ENCODE measurements at regions not wholly inside any gene's neighbourhood (a gene's known extent, or its start where the extent isn't known, plus 50 kb on each side); places are given as distances from the start of the nearest gene placed in this dataset.

- H3K27me3 ChIP-seq (ENCODE audit: control insufficient read depth, insufficient read depth, low read length): no peaks in the 10 kb centered on the region; the same call in 1 of the 2 replicates
- no peak overlapping the region for H3K4me3 ChIP-seq (ENCODE audit: low read depth in 2 of 2, low read length in 2 of 2)
- DNase-seq (ENCODE audit: low read depth, low spot score): no peak
- in situ Hi-C loops (cut with HindIII; ENCODE audit: low pct_unique_long_range_greater_than_20kb, low sequenced_read_pairs): no loop called here
- no peak for ATAC-seq
- ChIA-PET POLR2A (no interaction called here), CTCF (no interaction called here)
- BruUV-seq (replicated peaks): no TSS peak
- H3K4me1 ChIP-seq (ENCODE audit: control insufficient read depth, insufficient read depth, low read length): no peaks in the 10 kb centered on the region
- intact Hi-C loops (cut with micrococcal nuclease; ENCODE audit: unreplicated experiment): no loop called here
- TF ChIP-seq REST (IDR thresholded peaks at IDR 0.05; ENCODE audit: insufficient read depth in 1 of 2, low read depth in 2 of 2, low read length in 1 of 2) (no peak), SIN3A (IDR thresholded peaks at IDR 0.05; ENCODE audit: borderline replicate concordance, insufficient read depth, low read depth, low read length) (no peak), POLR2AphosphoS5 (IDR thresholded peaks at IDR 0.05; ENCODE audit: low read depth, low read length) (no peak), TCF7L2 (IDR thresholded peaks at IDR 0.05; ENCODE audit: low read depth, low read length) (no peak), CTCF (IDR thresholded peaks at IDR 0.05) (no peak)
- H3K27ac ChIP-seq (ENCODE audit: low read length): no peak overlapping the region
- no peaks in the 10 kb centered on the region for H3K9me3 ChIP-seq (ENCODE audit: control insufficient read depth, insufficient read depth, low read depth, low read length)
- H3K36me3 ChIP-seq (ENCODE audit: control insufficient read depth, insufficient read depth, low read length): no peaks in the 10 kb centered on the region
These were observed 208.4 kb downstream of the BRD1 start for GRCh38 chr22:49619301-49619700.

- in situ Hi-C loops (cut with HindIII; ENCODE audit: low pct_unique_long_range_greater_than_20kb, low sequenced_read_pairs) (no loop called here), intact Hi-C loops (cut with micrococcal nuclease; ENCODE audit: unreplicated experiment) (no loop called here)
- H3K36me3 ChIP-seq (ENCODE audit: control insufficient read depth, insufficient read depth, low read length): no peaks in the 10 kb centered on the region
- no peak for TF ChIP-seq POLR2AphosphoS5 (IDR thresholded peaks at IDR 0.05; ENCODE audit: low read depth, low read length)
- TF ChIP-seq TCF7L2 (IDR thresholded peaks at IDR 0.05; ENCODE audit: low read depth, low read length): no peak
- H3K4me1 ChIP-seq (ENCODE audit: control insufficient read depth, insufficient read depth, low read length): no peaks in the 10 kb centered on the region
- no peak for DNase-seq (ENCODE audit: low read depth, low spot score)
- no peaks in the 10 kb centered on the region; the same call in 1 of the 2 replicates for H3K27me3 ChIP-seq (ENCODE audit: control insufficient read depth, insufficient read depth, low read length)
- no peak overlapping the region for H3K27ac ChIP-seq (ENCODE audit: low read length)
- ATAC-seq: no peak
- H3K9me3 ChIP-seq (ENCODE audit: control insufficient read depth, insufficient read depth, low read depth, low read length): no peaks in the 10 kb centered on the region
- no peak overlapping the region for H3K4me3 ChIP-seq (ENCODE audit: low read depth in 2 of 2, low read length in 2 of 2)
- ChIA-PET CTCF (no interaction called here), POLR2A (no interaction called here)
- no TSS peak for BruUV-seq (replicated peaks)
These were observed 209.1 kb downstream of the BRD1 start for GRCh38 chr22:49618677-49618953.

GRCh38 chr22:49617866-49618676, 209.6 kb downstream of the BRD1 start:
- CTCF ChIA-PET: no interaction called here
- Histone ChIP-seq H3K9me3 (ENCODE audit: control insufficient read depth, insufficient read depth, low read depth, low read length) (no peaks in the 10 kb centered on the region), H3K27ac (ENCODE audit: low read length) (no peak overlapping the region), H3K4me1 (ENCODE audit: control insufficient read depth, insufficient read depth, low read length) (no peaks in the 10 kb centered on the region), H3K4me3 (ENCODE audit: low read depth in 2 of 2, low read length in 2 of 2) (no peak overlapping the region), H3K36me3 (ENCODE audit: control insufficient read depth, insufficient read depth, low read length) (no peaks in the 10 kb centered on the region), H3K27me3 (ENCODE audit: control insufficient read depth, insufficient read depth, low read length) (no peaks in the 10 kb centered on the region; the same call in 1 of the 2 replicates)
- in situ Hi-C loops (cut with HindIII; ENCODE audit: low pct_unique_long_range_greater_than_20kb, low sequenced_read_pairs): no loop called here
- DNase-seq (ENCODE audit: low read depth, low spot score): no peak
- TF ChIP-seq POLR2AphosphoS5 (IDR thresholded peaks at IDR 0.05; ENCODE audit: low read depth, low read length): no peak
- TF ChIP-seq TCF7L2 (IDR thresholded peaks at IDR 0.05; ENCODE audit: low read depth, low read length): no peak
- TF ChIP-seq CTCF (IDR thresholded peaks at IDR 0.05): no peak
- TF ChIP-seq REST (IDR thresholded peaks at IDR 0.05; ENCODE audit: insufficient read depth in 1 of 2, low read depth in 2 of 2, low read length in 1 of 2): no peak
- TF ChIP-seq SIN3A (IDR thresholded peaks at IDR 0.05; ENCODE audit: borderline replicate concordance, insufficient read depth, low read depth, low read length): no peak
- BruUV-seq (replicated peaks): no TSS peak
- intact Hi-C loops (cut with micrococcal nuclease; ENCODE audit: unreplicated experiment): no loop called here
- ATAC-seq: no peak
- POLR2A ChIA-PET: no interaction called here

All from Panc1 (cell line).